OCI-LY1 (cell line): ENCODE measurements at regions not wholly inside any gene's neighbourhood (a gene's known extent, or its start where the extent isn't known, plus 50 kb on each side); places are given as distances from the start of the nearest gene placed in this dataset.
"Not testable (repeated sequence)": the region's sequence is repeated elsewhere in the genome, so short reads cannot be mapped to it uniquely, and the experiment has no call there.

Experiments used
- EZH2 ChIP-seq: fragments of 200-600 bp; sonication (generic), shearing (Covaris generic); IDR thresholded peaks from 2 replicates; pipeline ENCODE4 v1.8.0; 2017; ENCODE audit warnings: borderline replicate concordance, mixed run types, mild to moderate bottlenecking, antibody characterized with exemption, low read length, moderate library complexity, mixed read lengths
- TF ChIP-seq, protein P1 (sequence below): fragments of 200-600 bp; sonication (generic), shearing (Covaris generic); IDR thresholded peaks from 2 replicates; pipeline ENCODE4 v1.5.1; 2017; ENCODE audit warnings: mild to moderate bottlenecking, antibody characterized with exemption, low read length, moderate library complexity, mixed read lengths

DNA sequence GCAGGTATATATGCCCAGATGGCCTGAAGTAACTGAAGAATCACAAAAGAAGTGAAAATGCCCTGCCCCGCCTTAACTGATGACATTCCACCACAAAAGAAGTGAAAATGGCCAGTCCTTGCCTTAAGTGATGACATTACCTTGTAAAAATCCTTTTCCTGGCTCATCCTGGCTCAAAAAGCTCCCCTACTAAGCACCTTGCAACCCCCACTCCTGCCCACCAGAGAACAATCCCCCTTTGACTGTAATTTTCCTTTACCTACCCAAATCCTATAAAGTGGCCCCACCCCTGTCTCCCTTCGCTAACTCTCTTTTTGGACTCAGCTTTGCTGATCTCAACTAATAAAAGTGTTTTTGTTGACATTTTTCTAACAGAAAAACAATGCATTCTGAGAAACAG is 385.4 kb upstream of the CXADR start:
- TF ChIP-seq, protein P1, sequence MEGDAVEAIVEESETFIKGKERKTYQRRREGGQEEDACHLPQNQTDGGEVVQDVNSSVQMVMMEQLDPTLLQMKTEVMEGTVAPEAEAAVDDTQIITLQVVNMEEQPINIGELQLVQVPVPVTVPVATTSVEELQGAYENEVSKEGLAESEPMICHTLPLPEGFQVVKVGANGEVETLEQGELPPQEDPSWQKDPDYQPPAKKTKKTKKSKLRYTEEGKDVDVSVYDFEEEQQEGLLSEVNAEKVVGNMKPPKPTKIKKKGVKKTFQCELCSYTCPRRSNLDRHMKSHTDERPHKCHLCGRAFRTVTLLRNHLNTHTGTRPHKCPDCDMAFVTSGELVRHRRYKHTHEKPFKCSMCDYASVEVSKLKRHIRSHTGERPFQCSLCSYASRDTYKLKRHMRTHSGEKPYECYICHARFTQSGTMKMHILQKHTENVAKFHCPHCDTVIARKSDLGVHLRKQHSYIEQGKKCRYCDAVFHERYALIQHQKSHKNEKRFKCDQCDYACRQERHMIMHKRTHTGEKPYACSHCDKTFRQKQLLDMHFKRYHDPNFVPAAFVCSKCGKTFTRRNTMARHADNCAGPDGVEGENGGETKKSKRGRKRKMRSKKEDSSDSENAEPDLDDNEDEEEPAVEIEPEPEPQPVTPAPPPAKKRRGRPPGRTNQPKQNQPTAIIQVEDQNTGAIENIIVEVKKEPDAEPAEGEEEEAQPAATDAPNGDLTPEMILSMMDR = not testable (repeated sequence)
- TF ChIP-seq EZH2 = not testable (repeated sequence)
